Stimulated activated CD4-positive, alpha-beta T cell treated with anti-CD3 and anti-CD28 coated beads, Interleukin-12 subunit alpha, Interleukin-12 subunit beta, amount 100 ng/mL, for 48 hours (primary cell): ENCODE measurements at regions not wholly inside any gene's neighbourhood (a gene's known extent, or its start where the extent isn't known, plus 50 kb on each side); places are given as distances from the start of the nearest gene placed in this dataset.

Experiments used
- DNase-seq, 3 donors: peaks; one replicate each; pipeline ENCODE4 v3.0.0-alpha.2; 2020; ENCODE audit warnings: low read depth in 2 of 3, low spot score in 1 of 3

DNA sequence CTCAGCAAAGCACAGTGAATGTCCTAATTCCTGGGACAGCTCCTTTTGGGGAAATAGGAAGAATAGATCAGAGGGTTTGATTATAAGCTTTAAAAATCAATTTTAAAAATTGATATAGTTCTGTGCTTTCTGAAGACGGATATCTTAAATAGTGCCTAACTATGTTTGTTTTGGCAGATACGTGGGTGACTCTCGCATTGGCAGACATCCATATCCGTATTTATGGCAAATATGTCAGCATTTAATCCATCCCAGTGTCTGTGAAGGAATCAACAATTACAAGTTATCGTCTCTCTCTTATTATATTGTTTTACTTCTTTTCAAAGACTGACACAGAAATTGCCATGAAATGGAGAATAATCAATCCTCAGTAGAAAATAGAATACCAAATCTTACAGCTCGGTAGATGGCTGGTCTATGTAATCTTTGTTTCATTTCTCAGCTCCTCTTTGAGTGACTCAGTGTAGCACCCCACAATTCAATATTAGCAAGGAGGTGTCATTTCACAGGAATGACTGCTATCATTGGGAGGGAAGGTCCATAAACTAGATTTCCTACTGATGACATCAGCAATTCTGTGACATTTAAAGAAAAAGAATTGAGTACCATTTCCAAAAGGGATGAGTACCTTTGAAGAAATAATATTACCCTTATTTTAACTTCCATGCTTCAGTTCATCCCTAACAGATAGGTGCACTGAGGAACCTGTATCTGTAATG is 186.4 kb upstream of the NFE2L3 start:
- no peak for DNase-seq

DNA sequence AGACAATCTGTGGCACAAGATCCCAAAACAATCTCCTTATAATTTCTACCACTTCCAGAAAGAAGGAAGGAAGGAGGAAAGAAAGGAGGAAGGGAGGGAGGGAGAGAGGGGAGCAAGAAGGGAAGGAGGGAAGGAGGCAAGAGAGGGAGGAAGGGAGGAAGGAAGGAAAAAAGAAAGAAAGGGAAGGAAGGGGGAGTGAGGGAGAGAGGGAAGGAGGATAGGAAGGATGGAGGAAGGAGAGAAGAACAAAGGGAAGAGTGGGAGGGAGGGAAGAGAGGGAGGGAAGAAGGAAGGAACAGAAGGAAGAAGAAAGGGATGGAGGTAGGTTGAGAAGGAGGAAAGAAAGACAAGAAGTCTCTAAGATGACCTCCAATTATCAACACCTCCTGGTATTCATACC is 185.5 kb upstream of the NFE2L3 start:
- DNase-seq, result no peak

DNA sequence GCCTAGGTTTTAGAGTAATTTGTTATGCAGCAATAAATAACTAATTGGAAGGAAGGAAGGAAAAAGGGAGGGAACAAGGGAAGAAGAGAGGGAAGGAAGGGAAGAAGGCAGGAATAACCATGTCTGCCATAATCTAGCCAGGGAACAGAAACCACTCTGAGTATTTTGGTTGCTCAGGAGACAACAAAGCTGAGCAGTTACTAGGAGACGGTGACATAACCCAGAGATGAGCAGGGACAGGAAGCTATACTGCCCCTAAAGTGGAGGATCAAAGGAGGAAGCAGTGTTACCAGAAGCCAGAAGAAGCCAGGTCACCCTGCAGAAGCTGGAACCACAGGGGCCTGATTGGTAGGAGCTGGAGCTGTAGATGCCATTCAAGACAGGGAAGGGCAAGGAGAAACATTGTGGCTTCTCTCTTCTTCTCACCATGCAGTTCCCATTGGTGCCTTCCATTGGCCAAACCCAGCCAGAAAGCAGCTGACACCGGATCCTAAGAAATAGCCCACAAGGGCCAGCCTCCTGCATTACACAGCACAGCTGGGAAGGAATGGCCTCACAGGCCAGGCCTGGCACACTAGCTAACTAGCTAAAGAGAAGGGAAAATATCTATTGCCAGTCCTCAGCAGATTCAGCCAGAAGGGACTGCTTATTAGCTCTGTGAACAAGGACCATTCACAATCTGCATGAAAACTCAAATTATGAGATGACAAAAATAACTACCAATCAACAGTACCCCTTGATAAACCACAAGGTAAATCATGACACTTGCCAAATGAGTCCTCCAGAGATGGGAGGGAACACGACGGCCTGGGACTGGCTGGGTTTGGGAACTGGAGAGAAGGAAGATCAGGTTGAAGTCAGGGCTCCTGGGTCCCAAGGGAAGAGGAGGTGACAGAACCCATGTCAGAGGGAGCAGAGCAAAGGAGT is 184.5 kb upstream of the NFE2L3 start:
- no peak for DNase-seq

DNA sequence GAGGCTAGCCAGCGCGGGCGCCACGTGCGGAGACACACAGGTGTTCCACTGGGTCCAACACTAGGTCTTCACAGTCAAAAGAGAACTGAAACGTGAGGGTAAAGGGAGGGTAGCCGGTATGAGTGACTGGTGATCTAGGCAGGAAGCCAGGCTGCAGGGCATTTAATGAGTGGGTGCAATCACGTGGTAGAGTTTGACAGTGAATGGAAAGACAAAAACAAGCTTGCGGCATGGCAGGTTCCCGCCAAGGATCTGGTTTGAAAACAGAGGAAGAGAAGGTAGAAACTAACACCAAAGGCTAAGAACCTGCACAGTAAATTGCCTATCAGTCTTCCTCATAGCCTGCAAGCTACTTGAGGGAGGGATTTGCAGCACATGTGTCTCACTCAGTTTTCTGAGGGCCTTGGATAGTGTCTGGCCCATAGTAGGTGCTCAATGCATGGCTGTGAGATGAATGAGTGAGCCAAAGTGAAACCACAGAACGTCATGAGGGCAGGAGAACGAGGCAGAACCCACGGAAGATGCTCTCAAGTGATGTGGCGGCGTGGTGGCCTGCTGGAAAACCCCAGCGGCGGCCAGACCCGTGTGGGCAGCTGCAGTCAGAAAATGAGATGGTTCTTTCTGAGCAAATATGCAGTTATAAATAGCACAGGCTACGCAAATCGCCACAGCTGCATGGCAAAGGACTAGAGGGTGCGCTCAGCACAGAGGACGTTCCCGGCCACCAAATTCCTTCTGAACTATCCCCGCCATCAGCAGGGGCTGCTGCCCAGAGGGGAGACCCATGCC is 183.6 kb upstream of the NFE2L3 start:
- DNase-seq, result peak; percentile 27 to 47 (median 46)

DNA sequence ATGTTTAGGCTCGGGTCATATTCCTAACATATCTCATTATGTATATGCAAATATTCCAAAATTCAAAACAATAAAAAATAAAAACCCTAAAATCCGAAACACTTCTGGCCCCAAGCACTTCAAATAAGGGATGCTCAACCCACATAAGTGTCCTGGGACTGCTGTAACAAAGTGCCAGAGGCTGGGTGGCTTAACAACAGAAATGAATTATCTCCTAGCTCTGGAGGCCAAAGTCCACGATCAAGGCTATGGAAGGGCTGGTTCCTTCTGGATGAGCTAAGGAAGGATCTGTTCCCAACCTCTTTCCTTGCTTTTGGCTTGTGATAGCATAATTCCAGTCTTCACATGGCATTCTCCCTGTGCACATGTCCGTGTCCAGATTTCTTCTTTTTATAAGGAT is 181.6 kb upstream of the NFE2L3 start:
- no peak for DNase-seq

DNA sequence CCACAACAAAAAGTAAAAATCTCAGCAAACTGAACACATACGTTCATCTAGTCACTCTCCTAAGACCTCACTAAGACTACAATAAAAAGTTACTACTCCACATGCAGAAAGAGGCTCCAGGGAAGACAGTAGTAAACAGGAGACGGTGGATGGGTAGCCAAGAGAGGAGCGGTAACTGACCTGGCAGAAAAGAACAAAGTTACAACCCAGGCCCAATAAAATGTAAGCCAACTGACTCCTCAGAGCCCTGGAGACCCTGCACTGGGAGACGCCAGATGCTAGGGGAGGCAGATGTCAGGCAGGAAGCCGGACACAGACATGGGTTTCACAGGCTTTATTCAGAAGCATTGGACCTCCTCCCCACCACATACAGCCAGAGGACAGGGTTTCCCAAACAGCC is 181.1 kb upstream of the NFE2L3 start:
- DNase-seq, result no peak

DNA sequence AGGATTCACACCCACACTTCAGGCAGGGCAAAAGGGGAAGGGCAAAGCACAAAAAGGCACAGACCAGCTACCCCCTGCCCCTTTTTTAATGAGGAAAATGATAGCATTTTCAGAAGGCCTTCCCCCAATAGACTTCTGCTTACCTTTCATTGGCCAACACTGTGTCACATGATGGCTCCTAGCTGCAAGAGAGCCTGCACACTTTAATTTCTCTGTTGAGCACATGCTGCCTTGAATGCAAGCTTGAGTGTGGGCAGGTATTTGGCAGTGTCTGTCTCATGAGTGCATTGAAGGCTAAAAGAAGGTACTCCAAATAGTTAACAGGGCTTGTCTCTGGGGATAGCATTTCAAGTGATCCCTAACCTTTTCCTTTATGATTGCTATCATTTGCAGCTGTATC is 175.4 kb upstream of the NFE2L3 start:
- DNase-seq, result no peak

DNA sequence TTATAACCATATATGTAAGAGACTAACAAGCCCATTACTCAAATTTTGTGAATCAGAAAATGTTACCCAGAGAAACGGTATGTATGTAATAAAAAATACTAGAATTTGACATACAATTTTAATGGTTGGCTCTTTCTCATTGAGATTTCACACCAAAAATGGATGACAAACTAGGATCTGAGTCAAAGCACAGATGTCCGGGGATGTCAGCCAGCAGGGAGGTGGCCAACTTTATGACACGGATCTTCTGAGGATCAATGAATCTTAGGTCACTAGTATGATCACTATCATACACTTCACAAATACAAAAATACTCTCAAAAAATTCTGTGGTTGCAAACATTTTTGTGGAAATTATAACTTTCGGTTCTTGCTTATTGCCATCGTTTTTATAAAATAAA is 173.5 kb upstream of the NFE2L3 start:
- DNase-seq, result no peak

DNA sequence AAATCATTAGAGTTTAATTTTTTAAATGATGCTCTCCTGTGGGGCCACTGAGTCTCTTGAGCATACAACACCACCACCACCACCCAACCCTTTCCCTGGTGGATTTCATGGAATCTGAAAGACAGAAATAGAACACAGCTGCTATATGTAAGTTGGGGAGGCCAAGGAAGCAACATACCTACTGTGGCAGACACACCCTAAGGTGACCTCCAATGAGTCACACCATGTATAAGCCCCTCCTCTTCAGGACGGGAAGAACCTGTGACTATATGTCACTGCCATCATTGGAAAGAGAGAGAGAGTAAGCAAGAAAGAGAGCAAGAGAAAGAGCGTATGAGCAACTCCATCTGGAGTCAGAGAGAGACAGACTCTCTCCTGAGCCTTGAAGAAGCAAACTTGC is 172.4 kb upstream of the NFE2L3 start:
- no peak for DNase-seq

DNA sequence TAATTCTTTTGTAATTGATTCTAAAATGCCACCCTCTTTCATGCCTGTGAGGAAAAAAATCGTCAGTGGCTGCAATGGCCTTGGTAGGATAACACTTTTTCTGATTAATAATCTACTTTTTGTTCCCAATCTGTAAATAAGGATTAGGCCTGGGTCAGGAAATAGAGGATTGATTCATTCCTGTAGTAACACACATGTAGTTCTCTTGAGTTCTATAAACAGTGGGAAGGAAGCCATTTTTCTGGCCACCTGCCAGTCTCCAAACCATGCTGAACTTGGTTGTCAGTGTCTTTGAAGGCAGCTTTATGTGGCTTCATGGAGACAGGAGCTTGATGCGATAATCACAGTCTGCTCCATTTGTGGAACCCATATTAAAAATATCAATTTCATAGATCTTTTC is 169.3 kb upstream of the NFE2L3 start:
- no peak for DNase-seq

DNA sequence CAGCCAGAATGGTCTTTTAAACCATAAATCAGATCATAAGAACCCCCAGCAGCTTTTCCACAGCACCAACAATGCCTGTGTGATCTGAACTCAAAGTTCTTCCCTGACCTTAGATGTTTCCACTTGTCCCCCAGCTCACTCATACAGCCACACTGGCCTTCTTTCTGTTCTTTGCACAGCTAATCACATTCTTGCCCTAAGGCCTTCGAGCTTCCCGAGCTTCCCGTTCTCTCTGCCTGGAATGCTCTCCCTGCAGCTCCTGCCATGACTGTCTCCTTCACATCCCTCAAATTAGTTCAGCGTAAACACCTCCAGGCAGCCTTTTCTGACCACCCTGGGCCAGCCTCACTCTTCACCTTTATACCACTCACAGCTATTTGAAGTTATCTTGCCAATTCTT is 166.8 kb upstream of the NFE2L3 start:
- DNase-seq, result no peak

DNA sequence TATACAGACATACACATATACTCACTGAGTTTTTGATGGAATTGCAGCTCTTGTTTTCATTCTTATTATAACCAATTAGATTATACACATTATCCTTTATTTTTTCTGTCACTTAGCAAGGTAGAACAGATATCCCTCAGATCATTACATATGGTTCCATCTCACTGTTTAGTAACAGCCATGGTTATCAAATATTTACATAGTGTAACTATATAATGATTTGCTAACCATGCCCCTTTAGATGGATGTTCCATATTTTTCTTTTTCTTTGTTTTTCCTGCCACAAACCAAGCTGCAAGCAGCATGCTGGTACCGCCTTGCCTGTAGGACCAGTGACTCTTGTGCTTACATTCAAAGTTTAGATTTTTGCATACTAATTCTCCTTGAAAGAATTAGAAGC is 163.4 kb upstream of the NFE2L3 start:
- no peak for DNase-seq

DNA sequence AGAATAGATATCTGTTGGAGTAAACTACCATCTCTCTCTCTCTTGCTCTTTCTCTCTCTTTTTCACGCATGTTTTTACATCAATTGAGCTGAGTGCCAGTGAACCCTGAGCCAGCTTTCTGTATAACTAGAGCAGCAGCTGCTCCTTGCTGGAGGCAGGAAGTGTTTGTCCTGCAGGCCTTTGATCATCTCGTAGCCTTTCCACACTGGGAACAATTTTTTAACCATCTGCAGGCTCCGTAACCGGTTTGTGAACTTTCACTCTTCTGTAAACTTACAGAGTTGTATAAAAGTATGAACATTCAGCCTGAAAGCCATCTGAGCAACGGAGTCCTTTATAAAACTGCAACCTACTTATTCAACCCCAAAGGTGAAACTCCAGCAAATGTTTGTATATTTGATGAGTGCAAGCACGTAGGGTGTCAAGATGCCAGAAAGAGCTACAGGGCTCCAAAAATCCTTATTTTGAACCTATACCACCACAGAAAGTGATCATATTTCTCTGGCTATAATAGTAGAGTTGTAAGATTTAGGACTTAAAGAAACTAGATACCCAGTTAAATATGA is 162.8 kb upstream of the NFE2L3 start:
- no peak for DNase-seq

DNA sequence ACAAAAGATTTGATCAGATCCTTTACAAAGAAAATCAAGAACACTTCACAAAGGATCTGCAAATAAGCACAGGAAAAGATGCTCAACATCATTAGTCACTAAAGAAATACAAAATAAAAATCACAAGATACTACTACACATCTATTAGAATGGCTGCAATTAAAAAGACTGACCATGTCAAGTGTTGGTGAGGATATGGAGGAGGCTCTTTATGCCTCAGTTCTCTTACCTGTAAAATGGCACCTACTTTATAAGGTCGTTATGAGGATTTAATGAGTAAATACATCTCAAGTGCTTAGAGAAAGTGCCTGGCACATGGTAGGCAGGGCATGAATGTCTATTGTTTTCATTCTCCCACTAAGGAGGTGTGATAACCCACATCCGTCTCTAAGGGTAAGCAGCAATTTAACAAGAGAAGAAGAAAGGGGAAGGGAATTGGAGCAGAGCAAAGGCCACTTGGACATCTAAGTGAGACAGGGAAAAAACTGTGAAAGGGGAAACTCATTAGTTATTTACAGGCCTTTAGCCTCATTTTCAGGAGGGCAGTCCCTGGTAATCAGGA is 157.5 kb upstream of the NFE2L3 start:
- no peak for DNase-seq

DNA sequence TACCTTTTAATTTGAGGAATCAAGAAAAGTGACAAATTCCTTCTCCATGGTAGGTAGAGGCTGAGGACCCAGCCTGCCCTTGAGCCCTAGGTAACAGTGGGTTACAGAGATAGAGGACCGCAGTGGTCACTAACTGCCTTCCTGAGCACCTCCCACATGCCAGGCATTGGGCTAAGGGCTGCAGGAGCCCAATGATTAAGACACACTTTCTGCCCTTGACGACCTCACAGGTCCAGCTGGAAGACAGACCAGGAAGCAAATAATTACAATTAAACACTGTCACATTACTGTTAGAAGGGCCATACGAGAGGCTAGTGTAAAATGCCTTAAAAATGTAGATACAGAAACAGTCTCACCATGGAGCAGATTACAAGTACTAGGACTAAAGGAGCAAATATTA is 156.8 kb upstream of the NFE2L3 start:
- no peak for DNase-seq

DNA sequence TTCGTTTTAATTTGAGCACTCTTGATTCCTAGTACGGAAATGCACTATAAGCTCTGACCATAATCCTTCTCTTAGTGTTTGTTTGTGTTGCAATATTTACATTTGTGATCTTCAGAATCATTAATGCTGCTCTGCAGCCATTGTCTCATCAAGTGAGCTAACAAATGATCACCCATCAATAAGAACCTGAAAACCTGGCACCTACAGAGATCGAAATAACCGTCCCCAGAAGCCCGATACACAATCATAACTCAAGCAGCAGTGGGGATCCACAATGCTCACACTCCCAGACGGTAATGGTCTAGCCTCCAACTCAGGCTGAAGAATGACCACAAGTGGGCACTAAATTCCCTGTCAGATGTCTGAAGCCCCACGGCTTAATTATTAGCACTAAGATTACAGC is 156.0 kb upstream of the NFE2L3 start:
- DNase-seq, result no peak

DNA sequence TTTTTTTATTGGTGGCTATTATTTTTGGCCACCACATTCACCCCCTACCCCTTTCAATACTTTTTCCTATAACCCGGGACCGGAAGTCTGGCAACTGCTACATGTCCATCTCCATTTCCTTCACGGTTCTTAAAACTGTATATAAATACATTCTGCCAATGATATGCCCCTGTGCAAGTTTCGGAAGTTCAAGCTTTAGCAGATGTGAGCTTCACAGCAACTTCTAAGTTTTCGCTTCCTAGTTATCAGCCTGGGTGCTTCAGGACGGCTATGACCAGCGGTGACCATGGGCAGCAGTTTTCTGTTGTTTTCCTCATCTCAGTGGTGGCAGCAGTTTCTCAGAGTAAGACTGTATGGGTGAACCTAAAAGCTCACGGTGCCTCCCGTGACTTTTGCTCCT is 153.5 kb upstream of the NFE2L3 start:
- no peak for DNase-seq

DNA sequence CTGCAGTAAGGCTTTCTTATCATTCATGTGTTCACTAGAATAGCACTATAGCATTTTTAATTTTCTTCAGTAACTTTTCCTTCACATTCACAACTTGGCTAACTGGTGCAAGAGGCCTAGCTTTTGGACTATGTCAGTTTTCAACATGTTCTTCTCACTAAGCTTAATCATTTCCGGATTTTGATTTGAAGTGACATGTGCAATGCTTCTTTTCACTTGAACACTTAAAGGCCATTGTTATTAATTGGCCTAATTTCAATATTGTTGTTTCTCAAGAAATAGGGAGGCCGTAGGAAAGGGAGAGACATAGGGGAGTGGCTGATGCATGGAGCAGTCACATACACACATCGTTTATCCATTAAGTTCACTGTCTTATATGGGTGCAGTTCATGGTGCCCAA is 151.2 kb upstream of the NFE2L3 start:
- DNase-seq, result no peak

DNA sequence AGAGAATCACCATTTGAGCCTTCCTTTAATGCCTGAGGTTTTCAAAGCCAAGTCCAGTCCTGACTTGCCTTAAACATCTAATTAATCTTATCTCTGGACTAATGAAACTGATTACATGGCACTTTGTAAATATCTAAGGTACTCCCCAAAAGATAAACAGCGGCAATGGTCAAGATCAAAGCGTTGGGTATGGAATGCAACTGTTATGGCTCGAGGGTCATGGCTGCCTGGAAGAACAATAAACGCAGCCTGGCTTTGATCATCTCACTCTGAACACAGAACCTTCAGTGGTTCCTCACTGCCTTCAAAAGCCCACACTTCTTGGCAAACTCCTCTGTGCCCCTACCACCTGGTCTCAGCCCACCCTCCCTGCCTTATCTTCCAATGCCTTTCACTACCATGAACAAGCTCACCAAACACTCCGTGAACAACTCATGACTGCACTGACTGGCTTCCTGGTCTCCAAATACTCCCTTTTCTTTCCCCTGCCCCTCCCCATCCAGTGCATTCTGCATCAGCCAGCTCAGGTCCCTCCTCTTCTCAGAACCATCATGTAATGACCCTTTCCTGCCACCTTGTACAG is 150.2 kb upstream of the NFE2L3 start:
- DNase-seq, result no peak

DNA sequence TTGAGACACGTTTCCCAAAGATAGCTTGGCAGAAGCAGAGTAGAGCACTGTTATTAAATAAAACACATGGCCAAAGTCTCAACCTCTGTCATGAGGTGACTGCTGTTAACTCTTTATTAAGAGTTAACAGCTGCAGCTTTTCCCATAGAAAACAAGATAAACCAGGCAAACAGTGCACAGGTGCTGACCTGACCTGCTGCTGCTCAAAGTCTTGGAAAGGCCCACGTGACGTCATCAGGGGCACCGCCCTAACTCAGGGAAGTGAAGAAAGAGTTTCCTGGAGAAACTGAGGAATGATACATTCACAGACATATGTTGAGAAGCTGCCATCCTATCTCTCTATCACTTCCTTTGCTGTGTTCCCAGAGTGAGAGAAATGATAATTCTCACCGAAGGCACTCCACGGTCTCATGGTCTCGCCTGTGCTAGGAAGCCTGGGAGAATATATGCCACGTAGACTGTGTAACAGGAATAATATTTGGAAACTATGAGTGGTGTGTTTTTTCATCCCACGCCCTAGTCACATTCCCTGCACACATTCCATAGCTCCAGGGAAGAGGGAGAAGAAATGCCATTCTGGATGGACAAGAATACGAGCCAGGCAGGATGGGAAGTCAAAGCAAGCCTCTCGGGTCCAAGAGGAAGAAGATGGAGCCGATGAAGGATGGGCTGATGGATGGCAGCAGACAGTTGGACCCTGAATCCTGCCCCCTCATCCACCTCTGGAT is 146.2 kb upstream of the NFE2L3 start:
- DNase-seq, result no peak
